PFSK-1 (cell line): ENCODE measurements at regions not wholly inside any gene's neighbourhood (a gene's known extent, or its start where the extent isn't known, plus 50 kb on each side); places are given as distances from the start of the nearest gene placed in this dataset.

Experiments used
- SIN3A ChIP-seq: IDR thresholded peaks from 2 replicates; pipeline ENCODE4 v1.6.1; 2012; ENCODE audit warnings: mild to moderate bottlenecking, low read length, moderate library complexity, borderline replicate concordance; ENCODE audit not compliant: insufficient read depth
- TF ChIP-seq, protein P1 (sequence below), 2 experiments: IDR thresholded peaks; 2 replicates each; pipeline versions ENCODE4 v1.6.1 to v1.8.0; 2011 to 2012; ENCODE audit warnings: low read depth in 2 of 2, low read length in 2 of 2, control low read depth in 1 of 2, inconsistent platforms in 1 of 2, mild to moderate bottlenecking in 1 of 2, moderate library complexity in 1 of 2; ENCODE audit not compliant: insufficient read depth in 1 of 2

DNA sequence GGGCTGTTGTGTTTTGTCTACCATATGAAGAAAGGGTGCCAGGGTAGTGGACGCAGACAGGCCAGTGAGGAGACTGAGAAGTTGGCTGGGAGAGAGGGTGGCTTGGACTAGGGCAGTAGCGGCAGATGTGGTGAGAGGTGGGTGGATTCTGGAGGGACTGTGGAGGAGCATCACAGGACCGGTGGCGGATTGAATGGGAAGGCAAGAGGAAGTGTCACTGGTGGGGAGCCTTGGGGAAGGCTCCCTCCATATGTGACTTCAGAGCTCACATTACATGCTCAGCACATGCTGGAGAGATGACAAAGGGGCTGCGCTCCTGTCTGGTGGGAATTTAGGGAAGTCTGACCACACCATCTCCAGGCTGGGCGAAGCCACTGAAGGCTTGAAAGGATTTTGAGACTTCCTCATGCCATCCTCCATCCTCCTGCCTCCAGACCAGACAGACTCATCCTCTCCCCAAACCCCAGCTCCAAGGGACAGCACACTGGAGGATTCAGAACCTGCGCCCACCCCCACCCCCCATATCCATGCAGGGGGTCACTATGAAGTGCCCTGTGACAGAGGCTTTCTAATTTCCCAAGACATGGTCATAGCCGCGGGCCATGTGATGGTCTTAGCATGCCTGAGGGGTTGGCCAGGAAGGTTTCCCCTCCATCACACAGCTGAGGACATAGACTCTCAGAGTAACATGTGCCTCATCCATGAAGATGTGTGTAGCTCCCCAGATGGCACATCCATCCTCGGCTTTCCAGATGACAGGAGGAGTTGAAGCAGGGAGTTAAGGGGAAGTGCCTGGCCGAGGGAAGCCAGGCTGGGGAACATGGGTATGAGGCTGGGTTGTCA is 138.8 kb upstream of the WNT4 start:
- TF ChIP-seq SIN3A: no peak
- TF ChIP-seq, protein P1, sequence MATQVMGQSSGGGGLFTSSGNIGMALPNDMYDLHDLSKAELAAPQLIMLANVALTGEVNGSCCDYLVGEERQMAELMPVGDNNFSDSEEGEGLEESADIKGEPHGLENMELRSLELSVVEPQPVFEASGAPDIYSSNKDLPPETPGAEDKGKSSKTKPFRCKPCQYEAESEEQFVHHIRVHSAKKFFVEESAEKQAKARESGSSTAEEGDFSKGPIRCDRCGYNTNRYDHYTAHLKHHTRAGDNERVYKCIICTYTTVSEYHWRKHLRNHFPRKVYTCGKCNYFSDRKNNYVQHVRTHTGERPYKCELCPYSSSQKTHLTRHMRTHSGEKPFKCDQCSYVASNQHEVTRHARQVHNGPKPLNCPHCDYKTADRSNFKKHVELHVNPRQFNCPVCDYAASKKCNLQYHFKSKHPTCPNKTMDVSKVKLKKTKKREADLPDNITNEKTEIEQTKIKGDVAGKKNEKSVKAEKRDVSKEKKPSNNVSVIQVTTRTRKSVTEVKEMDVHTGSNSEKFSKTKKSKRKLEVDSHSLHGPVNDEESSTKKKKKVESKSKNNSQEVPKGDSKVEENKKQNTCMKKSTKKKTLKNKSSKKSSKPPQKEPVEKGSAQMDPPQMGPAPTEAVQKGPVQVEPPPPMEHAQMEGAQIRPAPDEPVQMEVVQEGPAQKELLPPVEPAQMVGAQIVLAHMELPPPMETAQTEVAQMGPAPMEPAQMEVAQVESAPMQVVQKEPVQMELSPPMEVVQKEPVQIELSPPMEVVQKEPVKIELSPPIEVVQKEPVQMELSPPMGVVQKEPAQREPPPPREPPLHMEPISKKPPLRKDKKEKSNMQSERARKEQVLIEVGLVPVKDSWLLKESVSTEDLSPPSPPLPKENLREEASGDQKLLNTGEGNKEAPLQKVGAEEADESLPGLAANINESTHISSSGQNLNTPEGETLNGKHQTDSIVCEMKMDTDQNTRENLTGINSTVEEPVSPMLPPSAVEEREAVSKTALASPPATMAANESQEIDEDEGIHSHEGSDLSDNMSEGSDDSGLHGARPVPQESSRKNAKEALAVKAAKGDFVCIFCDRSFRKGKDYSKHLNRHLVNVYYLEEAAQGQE (IDR thresholded peaks at IDR 0.05; ENCODE audit: insufficient read depth in 1 of 2, low read depth in 2 of 2, low read length in 2 of 2): no peak
